Parathyroid adenoma (tissue), 2 donors: ENCODE measurements at regions not wholly inside any gene's neighbourhood (a gene's known extent, or its start where the extent isn't known, plus 50 kb on each side); places are given as distances from the start of the nearest gene placed in this dataset.

Experiments used
- H2AFZ ChIP-seq: fragments of 300-600 bp; sonication (generic); one replicate; pipeline ENCODE4 v1.7.0; 2017; ENCODE audit warnings: antibody characterized with exemption, mild to moderate bottlenecking
- H3K27ac ChIP-seq: fragments of 300-600 bp; sonication (generic); one replicate; pipeline ENCODE4 v1.7.0; 2017
- H3K27me3 ChIP-seq: fragments of 300-600 bp; sonication (generic); one replicate; pipeline ENCODE4 v1.7.0; 2017; ENCODE audit warnings: low read length; ENCODE audit not compliant: control insufficient read depth, insufficient read depth
- H3K36me3 ChIP-seq: fragments of 300-600 bp; sonication (generic); one replicate; pipeline ENCODE4 v1.7.0; 2017; ENCODE audit warnings: low read length; ENCODE audit not compliant: control insufficient read depth, insufficient read depth
- H3K4me1 ChIP-seq: fragments of 300-600 bp; sonication (generic); one replicate; pipeline ENCODE4 v1.7.0; 2017; ENCODE audit warnings: control low read depth
- H3K4me2 ChIP-seq: fragments of 300-600 bp; sonication (generic); one replicate; pipeline ENCODE4 v1.7.0; 2017; ENCODE audit warnings: low read length
- H3K4me3 ChIP-seq: fragments of 300-600 bp; sonication (generic); one replicate; pipeline ENCODE4 v1.7.0; 2017; ENCODE audit warnings: low read depth, low read length
- H3K79me2 ChIP-seq: fragments of 300-600 bp; sonication (generic); one replicate; pipeline ENCODE4 v1.7.0; 2017; ENCODE audit warnings: control low read depth
- H3K9ac ChIP-seq: fragments of 300-600 bp; sonication (generic); one replicate; pipeline ENCODE4 v1.7.0; 2017; ENCODE audit warnings: mild to moderate bottlenecking
- H3K9me3 ChIP-seq: fragments of 300-600 bp; sonication (generic); one replicate; pipeline ENCODE4 v1.7.0; 2017; ENCODE audit warnings: low read length; ENCODE audit not compliant: control insufficient read depth
- TF ChIP-seq, protein P1 (sequence below): fragments of 300-600 bp; sonication (generic); IDR thresholded peaks from one replicate; pipeline ENCODE4 v1.7.0; 2017; ENCODE audit warnings: antibody characterized with exemption, mild to moderate bottlenecking
- donor health status: primary hyperparathyroidism.

- H3K9ac ChIP-seq: no peak overlapping the region
- H3K9me3 ChIP-seq: no peaks in the 10 kb centered on the region
- H3K4me1 ChIP-seq: no peaks in the 10 kb centered on the region
- no peaks in the 10 kb centered on the region for H3K79me2 ChIP-seq
- peak overlapping the region; percentile 17 for H3K27ac ChIP-seq
- no peak overlapping the region for H3K4me2 ChIP-seq
- H3K4me3 ChIP-seq: no peak overlapping the region
- H2AFZ ChIP-seq: no peak overlapping the region
- TF ChIP-seq, protein P1, sequence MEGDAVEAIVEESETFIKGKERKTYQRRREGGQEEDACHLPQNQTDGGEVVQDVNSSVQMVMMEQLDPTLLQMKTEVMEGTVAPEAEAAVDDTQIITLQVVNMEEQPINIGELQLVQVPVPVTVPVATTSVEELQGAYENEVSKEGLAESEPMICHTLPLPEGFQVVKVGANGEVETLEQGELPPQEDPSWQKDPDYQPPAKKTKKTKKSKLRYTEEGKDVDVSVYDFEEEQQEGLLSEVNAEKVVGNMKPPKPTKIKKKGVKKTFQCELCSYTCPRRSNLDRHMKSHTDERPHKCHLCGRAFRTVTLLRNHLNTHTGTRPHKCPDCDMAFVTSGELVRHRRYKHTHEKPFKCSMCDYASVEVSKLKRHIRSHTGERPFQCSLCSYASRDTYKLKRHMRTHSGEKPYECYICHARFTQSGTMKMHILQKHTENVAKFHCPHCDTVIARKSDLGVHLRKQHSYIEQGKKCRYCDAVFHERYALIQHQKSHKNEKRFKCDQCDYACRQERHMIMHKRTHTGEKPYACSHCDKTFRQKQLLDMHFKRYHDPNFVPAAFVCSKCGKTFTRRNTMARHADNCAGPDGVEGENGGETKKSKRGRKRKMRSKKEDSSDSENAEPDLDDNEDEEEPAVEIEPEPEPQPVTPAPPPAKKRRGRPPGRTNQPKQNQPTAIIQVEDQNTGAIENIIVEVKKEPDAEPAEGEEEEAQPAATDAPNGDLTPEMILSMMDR: no peak
- H3K27me3 ChIP-seq: no peaks in the 10 kb centered on the region
- no peaks in the 10 kb centered on the region for H3K36me3 ChIP-seq
These were observed 61.4 kb upstream of the ZBTB7C start for GRCh38 chr18:48470484-48471180.

DNA sequence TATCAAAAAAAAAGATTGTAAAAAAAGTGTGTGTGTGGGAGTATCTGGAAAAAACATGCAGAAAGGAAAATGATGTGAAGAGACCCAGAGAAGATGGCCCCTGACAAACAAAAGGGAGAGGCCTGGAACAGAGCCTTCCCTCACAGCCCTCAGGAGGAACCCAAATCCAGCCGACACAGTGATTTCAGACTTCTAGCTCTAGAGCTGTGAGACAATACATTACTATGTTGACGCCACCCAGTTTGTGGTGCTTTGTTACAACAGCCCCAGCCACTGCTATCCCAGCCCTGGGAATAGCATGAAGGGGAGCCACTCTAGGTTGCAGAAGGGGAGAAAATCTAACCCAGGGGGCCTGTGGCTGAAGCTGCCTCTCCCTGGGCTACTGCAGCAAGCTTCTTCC lies 59.0 kb upstream of the ZBTB7C start:
- Histone ChIP-seq H3K27me3 (no peaks in the 10 kb centered on the region), H3K4me3 (no peak overlapping the region), H3K36me3 (no peaks in the 10 kb centered on the region), H3K4me1 (no peaks in the 10 kb centered on the region), H3K9ac (no peak overlapping the region), H3K4me2 (no peak overlapping the region), H3K9me3 (no peaks in the 10 kb centered on the region), H3K79me2 (no peaks in the 10 kb centered on the region), H2AFZ (no peak overlapping the region), H3K27ac (no peak overlapping the region)
- TF ChIP-seq, protein P1: no peak

DNA sequence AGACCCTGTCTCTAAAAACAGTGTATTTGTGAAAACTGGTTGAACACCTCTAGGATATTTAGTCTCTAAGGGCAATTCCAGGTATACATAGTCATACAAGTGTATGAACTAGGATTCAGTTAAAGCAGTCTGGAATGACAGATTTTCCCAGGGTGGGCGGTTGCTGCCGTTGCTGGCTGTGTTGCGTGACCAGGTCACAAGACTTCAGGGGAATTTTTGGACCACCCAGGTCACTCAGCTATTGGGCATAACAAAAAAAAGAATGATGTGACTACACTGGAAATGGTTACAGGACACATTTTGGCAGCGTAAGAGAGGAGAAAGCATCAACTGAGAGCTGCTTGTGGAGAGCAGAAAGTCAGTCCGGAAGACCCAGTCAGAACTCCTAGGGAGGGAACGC lies 58.0 kb upstream of the ZBTB7C start:
- H3K27ac ChIP-seq: no peak overlapping the region
- no peaks in the 10 kb centered on the region for H3K36me3 ChIP-seq
- H3K27me3 ChIP-seq: no peaks in the 10 kb centered on the region
- H3K9ac ChIP-seq: no peak overlapping the region
- no peak overlapping the region for H2AFZ ChIP-seq
- TF ChIP-seq, protein P1: no peak
- no peaks in the 10 kb centered on the region for H3K79me2 ChIP-seq
- H3K4me1 ChIP-seq: no peaks in the 10 kb centered on the region
- no peak overlapping the region for H3K4me2 ChIP-seq
- H3K4me3 ChIP-seq: no peak overlapping the region
- no peaks in the 10 kb centered on the region for H3K9me3 ChIP-seq

DNA sequence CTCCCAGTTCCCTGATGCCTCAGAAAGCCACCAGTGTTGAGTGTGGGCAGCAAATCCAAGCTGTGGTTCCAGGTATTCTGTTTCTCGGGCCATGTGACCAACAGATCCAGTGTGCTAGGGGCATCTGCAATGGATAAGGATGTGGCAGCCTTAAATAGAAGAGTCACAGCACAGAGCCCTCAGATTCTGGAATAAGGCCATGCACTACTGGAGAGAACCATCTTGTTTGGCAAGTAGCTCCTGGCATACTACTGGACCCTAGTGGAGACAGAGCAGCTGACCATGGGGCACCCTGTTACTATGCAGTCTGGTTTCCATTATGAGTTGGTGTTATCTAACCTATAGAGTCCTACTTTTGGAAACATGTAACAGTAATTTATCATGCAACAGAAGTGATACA lies 53.3 kb upstream of the ZBTB7C start:
- Histone ChIP-seq H2AFZ (no peak overlapping the region), H3K27ac (no peak overlapping the region), H3K27me3 (no peaks in the 10 kb centered on the region), H3K4me3 (no peak overlapping the region), H3K79me2 (no peaks in the 10 kb centered on the region), H3K4me2 (no peak overlapping the region), H3K36me3 (no peaks in the 10 kb centered on the region), H3K9me3 (no peaks in the 10 kb centered on the region), H3K9ac (no peak overlapping the region), H3K4me1 (no peaks in the 10 kb centered on the region)
- TF ChIP-seq, protein P1: no peak

DNA sequence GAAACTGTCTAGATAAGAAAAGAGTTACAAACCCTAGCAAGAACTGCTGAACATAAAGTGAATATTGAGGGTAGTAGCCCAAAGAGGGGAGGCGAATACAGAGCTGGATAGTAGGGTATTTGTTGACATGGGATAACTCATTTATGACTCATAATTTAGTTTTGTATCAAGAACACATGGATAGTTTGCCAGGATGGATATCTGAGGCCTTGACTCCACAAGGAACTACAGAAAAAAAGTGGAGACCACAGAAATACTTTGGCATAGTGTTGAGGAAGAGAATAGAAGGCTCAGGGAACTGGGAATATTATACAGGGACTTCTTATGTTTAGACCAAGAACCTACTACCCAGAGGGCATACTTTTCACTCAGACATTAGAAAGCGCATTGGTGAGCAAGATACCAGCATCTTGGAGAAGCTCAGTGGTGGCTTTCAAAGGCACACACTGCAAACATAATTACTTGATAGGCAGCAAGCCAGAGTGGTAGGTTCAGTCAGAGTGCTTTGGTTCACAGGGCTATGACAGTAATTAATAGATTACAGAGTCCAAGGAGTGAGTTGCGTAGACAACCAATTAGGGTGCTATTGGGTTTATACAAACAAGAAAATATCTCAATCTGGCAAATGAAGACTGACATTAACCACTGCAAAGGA lies 51.9 kb upstream of the ZBTB7C start:
- TF ChIP-seq, protein P1: no peak
- Histone ChIP-seq H3K36me3 (no peaks in the 10 kb centered on the region), H3K9me3 (no peaks in the 10 kb centered on the region), H3K79me2 (no peaks in the 10 kb centered on the region), H3K27me3 (no peaks in the 10 kb centered on the region), H3K9ac (no peak overlapping the region), H2AFZ (no peak overlapping the region), H3K4me1 (peaks cover 7% of the 10 kb centered on the region), H3K27ac (no peak overlapping the region), H3K4me2 (no peak overlapping the region), H3K4me3 (no peak overlapping the region)
